ENCODE measurements at regions not wholly inside any gene's neighbourhood (a gene's known extent, or its start where the extent isn't known, plus 50 kb on each side); places are given as distances from the start of the nearest gene placed in this dataset.

DNA sequence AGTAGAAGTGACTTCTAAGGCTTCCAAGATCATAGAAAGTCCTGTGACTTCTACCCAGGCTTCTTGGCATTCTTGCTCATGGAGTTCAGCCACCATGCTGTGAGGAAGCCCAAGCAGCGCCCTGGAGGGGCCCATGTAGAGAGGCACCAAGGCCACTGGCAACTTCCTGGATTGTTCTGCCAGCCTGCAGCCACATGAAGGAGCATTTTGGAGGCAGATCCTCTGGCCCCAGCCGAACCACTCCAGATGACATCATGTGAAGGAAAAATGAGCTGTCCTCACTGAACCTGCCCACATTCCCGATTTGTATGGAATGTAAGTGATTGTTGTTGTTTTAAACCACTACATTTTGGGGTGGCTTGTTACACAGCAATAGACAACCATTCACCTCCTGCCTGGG is 51.5 kb upstream of the MNX1 start:
- peaks cover 2 to 8% (median 6%) of the 10 kb centered on the region in 3 donors for H3K9me3 ChIP-seq (ENCODE audit: control insufficient read depth in 3 of 3, low read length in 3 of 3)
- H3K27me3 ChIP-seq (ENCODE audit: control insufficient read depth in 3 of 3, insufficient read depth in 3 of 3, low read length in 3 of 3) = peaks cover 6 to 12% (median 9%) of the 10 kb centered on the region in 3 donors
- no peaks in the 10 kb centered on the region for H3K36me3 ChIP-seq (ENCODE audit: control insufficient read depth in 3 of 3, insufficient read depth in 3 of 3, low read length in 3 of 3)
- no peak overlapping the region for H3K4me3 ChIP-seq (ENCODE audit: low read length in 3 of 3)
- H3K27ac ChIP-seq (ENCODE audit: low read depth, low read length) = no peak overlapping the region
- H3K9ac ChIP-seq (ENCODE audit: low read depth in 1 of 3, low read length in 3 of 3) = no peak overlapping the region
- no peaks in the 10 kb centered on the region for H3K4me1 ChIP-seq (ENCODE audit: control insufficient read depth in 3 of 3, insufficient read depth in 3 of 3, low read length in 3 of 3)

GRCh38 chr7:157065046-157065445 is 54.6 kb upstream of the MNX1 start:
- H3K9me3 ChIP-seq (ENCODE audit: control insufficient read depth in 3 of 3, low read length in 3 of 3) = peaks cover 2 to 8% (median 6%) of the 10 kb centered on the region in 3 donors

DNA sequence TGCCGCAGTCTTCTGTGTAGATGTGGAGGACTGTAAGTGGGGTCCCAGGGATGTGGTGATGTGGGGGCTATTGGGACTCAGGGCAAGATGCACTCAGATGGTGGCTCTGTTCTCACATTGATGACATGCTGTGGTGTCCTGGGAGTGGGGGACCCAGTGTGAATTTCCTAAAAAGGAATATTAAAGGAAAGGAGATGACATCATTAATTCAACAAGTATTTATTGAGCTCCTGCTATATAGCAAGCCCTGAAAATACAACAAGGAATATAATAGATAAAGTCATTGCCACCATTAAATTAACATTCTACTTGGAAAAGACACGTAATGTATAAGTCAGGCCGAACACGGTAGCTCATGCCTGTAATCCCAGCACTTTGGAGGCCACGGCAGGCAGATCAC is 61.9 kb upstream of the MNX1 start:
- H3K27ac ChIP-seq (ENCODE audit: low read depth, low read length) = no peak overlapping the region
- no peak overlapping the region for H3K9ac ChIP-seq (ENCODE audit: low read depth in 1 of 3, low read length in 3 of 3)
- peaks cover 24 to 28% (median 25%) of the 10 kb centered on the region in 3 donors for H3K27me3 ChIP-seq (ENCODE audit: control insufficient read depth in 3 of 3, insufficient read depth in 3 of 3, low read length in 3 of 3)
- H3K4me3 ChIP-seq (ENCODE audit: low read length in 3 of 3) = no peak overlapping the region
- peaks cover 0 to 3% (median 0%) of the 10 kb centered on the region in 3 donors for H3K9me3 ChIP-seq (ENCODE audit: control insufficient read depth in 3 of 3, low read length in 3 of 3)
- no peaks in the 10 kb centered on the region for H3K36me3 ChIP-seq (ENCODE audit: control insufficient read depth in 3 of 3, insufficient read depth in 3 of 3, low read length in 3 of 3)
- no peaks in the 10 kb centered on the region for H3K4me1 ChIP-seq (ENCODE audit: control insufficient read depth in 3 of 3, insufficient read depth in 3 of 3, low read length in 3 of 3)

More at GRCh38 chr7:157065046-157065445, 54.6 kb upstream of the MNX1 start:
- Histone ChIP-seq H3K36me3 (ENCODE audit: control insufficient read depth in 3 of 3, insufficient read depth in 3 of 3, low read length in 3 of 3) (no peaks in the 10 kb centered on the region), H3K9ac (ENCODE audit: low read depth in 1 of 3, low read length in 3 of 3) (no peak overlapping the region), H3K4me3 (ENCODE audit: low read length in 3 of 3) (no peak overlapping the region), H3K27ac (ENCODE audit: low read depth, low read length) (no peak overlapping the region), H3K4me1 (ENCODE audit: control insufficient read depth in 3 of 3, insufficient read depth in 3 of 3, low read length in 3 of 3) (no peaks in the 10 kb centered on the region), H3K27me3 (ENCODE audit: control insufficient read depth in 3 of 3, insufficient read depth in 3 of 3, low read length in 3 of 3) (no peaks in the 10 kb centered on the region)

DNA sequence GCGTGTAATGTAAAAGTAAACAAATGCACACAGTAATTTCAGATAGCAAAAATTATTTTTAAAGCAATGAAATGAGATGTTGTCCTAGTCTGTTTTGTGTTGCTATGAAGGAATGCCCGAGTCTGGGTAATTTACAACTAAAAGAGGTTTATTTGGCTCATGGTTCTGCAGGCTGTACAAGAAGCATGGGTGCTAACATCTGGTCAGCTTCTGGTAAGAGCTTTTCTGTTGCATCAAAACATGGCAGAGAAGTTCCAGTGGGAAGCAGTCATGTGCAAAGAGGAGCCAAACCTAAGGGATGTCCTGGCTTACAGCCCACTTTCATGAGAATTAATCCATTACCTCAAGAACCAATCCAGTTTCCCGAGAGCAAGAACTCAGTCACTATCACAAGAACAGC is 62.9 kb upstream of the MNX1 start:
- no peak overlapping the region for H3K9ac ChIP-seq (ENCODE audit: low read depth in 1 of 3, low read length in 3 of 3)
- H3K4me1 ChIP-seq (ENCODE audit: control insufficient read depth in 3 of 3, insufficient read depth in 3 of 3, low read length in 3 of 3) = peaks cover 0 to 4% (median 0%) of the 10 kb centered on the region in 3 donors
- no peak overlapping the region for H3K27ac ChIP-seq (ENCODE audit: low read depth, low read length)
- no peak overlapping the region for H3K4me3 ChIP-seq (ENCODE audit: low read length in 3 of 3)
- peaks cover 0 to 3% (median 0%) of the 10 kb centered on the region in 3 donors for H3K9me3 ChIP-seq (ENCODE audit: control insufficient read depth in 3 of 3, low read length in 3 of 3)
- H3K27me3 ChIP-seq (ENCODE audit: control insufficient read depth in 3 of 3, insufficient read depth in 3 of 3, low read length in 3 of 3) = peaks cover 30 to 36% (median 32%) of the 10 kb centered on the region in 3 donors
- no peaks in the 10 kb centered on the region for H3K36me3 ChIP-seq (ENCODE audit: control insufficient read depth in 3 of 3, insufficient read depth in 3 of 3, low read length in 3 of 3)

- Histone ChIP-seq H3K9ac (ENCODE audit: low read depth in 1 of 3, low read length in 3 of 3) (no peak overlapping the region), H3K36me3 (ENCODE audit: control insufficient read depth in 3 of 3, insufficient read depth in 3 of 3, low read length in 3 of 3) (no peaks in the 10 kb centered on the region), H3K9me3 (ENCODE audit: control insufficient read depth in 3 of 3, low read length in 3 of 3) (peaks cover 0 to 3% (median 0%) of the 10 kb centered on the region in 3 donors), H3K4me3 (ENCODE audit: low read length in 3 of 3) (no peak overlapping the region), H3K27ac (ENCODE audit: low read depth, low read length) (no peak overlapping the region), H3K4me1 (ENCODE audit: control insufficient read depth in 3 of 3, insufficient read depth in 3 of 3, low read length in 3 of 3) (peaks cover 0 to 5% (median 0%) of the 10 kb centered on the region in 3 donors), H3K27me3 (ENCODE audit: control insufficient read depth in 3 of 3, insufficient read depth in 3 of 3, low read length in 3 of 3) (peaks cover 34 to 36% (median 36%) of the 10 kb centered on the region in 3 donors)
Measured at GRCh38 chr7:157073949-157074624, 63.6 kb upstream of the MNX1 start.

GRCh38 chr7:157076466-157076865 is 62.3 kb upstream of the UBE3C start:
- peaks cover 0 to 5% (median 0%) of the 10 kb centered on the region in 3 donors for H3K4me1 ChIP-seq (ENCODE audit: control insufficient read depth in 3 of 3, insufficient read depth in 3 of 3, low read length in 3 of 3)
- H3K9me3 ChIP-seq (ENCODE audit: control insufficient read depth in 3 of 3, low read length in 3 of 3) = peaks cover 0 to 3% (median 0%) of the 10 kb centered on the region in 3 donors
- H3K36me3 ChIP-seq (ENCODE audit: control insufficient read depth in 3 of 3, insufficient read depth in 3 of 3, low read length in 3 of 3) = no peaks in the 10 kb centered on the region
- no peak overlapping the region for H3K9ac ChIP-seq (ENCODE audit: low read depth in 1 of 3, low read length in 3 of 3)
- no peak overlapping the region for H3K4me3 ChIP-seq (ENCODE audit: low read length in 3 of 3)
- H3K27ac ChIP-seq (ENCODE audit: low read depth, low read length) = no peak overlapping the region
- peaks cover 45 to 48% (median 46%) of the 10 kb centered on the region in 3 donors for H3K27me3 ChIP-seq (ENCODE audit: control insufficient read depth in 3 of 3, insufficient read depth in 3 of 3, low read length in 3 of 3)

DNA sequence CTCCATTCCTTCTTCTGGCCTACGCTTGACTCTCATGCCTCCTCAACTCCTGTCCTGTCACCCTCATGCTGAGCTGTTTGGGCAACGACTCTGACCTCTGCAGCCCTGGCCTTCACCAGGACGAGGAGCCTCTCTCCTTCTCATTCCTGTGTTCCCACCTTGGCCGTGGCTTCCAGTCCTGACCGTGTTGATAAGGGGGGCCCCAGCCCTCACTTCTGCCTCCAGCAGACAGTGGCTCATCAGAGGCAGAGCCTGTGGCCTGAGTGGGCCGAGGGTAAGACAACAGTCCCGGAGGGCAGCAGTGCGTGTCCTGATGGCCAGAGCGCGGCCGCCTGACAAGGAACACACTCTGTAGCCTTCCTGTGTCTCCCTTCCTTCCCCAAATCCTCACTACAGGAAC is 61.7 kb upstream of the UBE3C start:
- Histone ChIP-seq H3K4me1 (ENCODE audit: control insufficient read depth in 3 of 3, insufficient read depth in 3 of 3, low read length in 3 of 3) (peaks cover 0 to 5% (median 0%) of the 10 kb centered on the region in 3 donors), H3K27me3 (ENCODE audit: control insufficient read depth in 3 of 3, insufficient read depth in 3 of 3, low read length in 3 of 3) (peaks cover 42 to 53% (median 46%) of the 10 kb centered on the region in 3 donors), H3K4me3 (ENCODE audit: low read length in 3 of 3) (no peak overlapping the region), H3K9me3 (ENCODE audit: control insufficient read depth in 3 of 3, low read length in 3 of 3) (no peaks in the 10 kb centered on the region), H3K27ac (ENCODE audit: low read depth, low read length) (no peak overlapping the region), H3K36me3 (ENCODE audit: control insufficient read depth in 3 of 3, insufficient read depth in 3 of 3, low read length in 3 of 3) (no peaks in the 10 kb centered on the region), H3K9ac (ENCODE audit: low read depth in 1 of 3, low read length in 3 of 3) (no peak overlapping the region)

DNA sequence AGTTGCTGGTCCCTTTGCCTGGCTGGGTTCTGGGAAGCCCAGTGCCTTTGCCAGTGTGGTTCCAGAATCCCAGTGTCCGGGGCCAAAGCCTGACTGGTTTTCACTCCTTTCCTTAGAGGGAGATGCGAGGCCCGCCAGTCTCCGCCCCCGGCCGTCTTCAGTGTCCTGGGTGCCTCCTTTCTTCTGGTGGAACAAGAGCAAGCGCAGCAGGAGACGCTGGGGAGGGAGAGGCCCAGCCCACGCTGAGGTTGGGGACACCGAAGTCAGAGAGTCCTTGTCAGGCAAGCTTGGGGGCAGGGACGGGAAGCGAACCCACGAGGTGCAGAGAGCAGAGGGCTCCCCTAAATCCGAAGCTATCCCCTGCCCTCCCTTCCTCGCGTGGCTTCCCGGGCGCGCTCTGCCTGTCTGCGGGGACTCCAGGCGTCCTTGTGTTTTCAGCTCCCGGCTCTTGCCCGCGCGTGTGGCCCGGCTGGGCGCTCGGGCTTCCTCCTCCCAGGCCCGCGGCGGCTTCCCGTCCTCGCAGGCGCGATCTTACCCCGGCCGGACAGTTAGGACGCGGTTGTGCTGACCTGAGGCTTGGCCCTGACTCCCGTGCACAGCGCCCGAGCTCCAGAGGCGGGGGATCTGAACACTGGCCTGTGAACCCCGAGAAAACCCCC is 60.6 kb upstream of the UBE3C start:
- no peak overlapping the region for H3K27ac ChIP-seq (ENCODE audit: low read depth, low read length)
- H3K4me3 ChIP-seq (ENCODE audit: low read length in 3 of 3) = no peak overlapping the region
- H3K9ac ChIP-seq (ENCODE audit: low read depth in 1 of 3, low read length in 3 of 3) = no peak overlapping the region
- peaks cover 0 to 2% (median under 1%) of the 10 kb centered on the region in 3 donors for H3K9me3 ChIP-seq (ENCODE audit: control insufficient read depth in 3 of 3, low read length in 3 of 3)
- H3K27me3 ChIP-seq (ENCODE audit: control insufficient read depth in 3 of 3, insufficient read depth in 3 of 3, low read length in 3 of 3) = peaks cover 39 to 53% (median 46%) of the 10 kb centered on the region in 3 donors
- no peaks in the 10 kb centered on the region for H3K36me3 ChIP-seq (ENCODE audit: control insufficient read depth in 3 of 3, insufficient read depth in 3 of 3, low read length in 3 of 3)
- peaks cover 0 to 5% (median 0%) of the 10 kb centered on the region in 3 donors for H3K4me1 ChIP-seq (ENCODE audit: control insufficient read depth in 3 of 3, insufficient read depth in 3 of 3, low read length in 3 of 3)

- Histone ChIP-seq H3K4me3 (ENCODE audit: low read length in 3 of 3) (no peak overlapping the region), H3K27ac (ENCODE audit: low read depth, low read length) (no peak overlapping the region), H3K9ac (ENCODE audit: low read depth in 1 of 3, low read length in 3 of 3) (no peak overlapping the region), H3K36me3 (ENCODE audit: control insufficient read depth in 3 of 3, insufficient read depth in 3 of 3, low read length in 3 of 3) (no peaks in the 10 kb centered on the region), H3K4me1 (ENCODE audit: control insufficient read depth in 3 of 3, insufficient read depth in 3 of 3, low read length in 3 of 3) (peaks cover 0 to 5% (median 0%) of the 10 kb centered on the region in 3 donors), H3K9me3 (ENCODE audit: control insufficient read depth in 3 of 3, low read length in 3 of 3) (peaks cover 0 to 7% (median 2%) of the 10 kb centered on the region in 3 donors), H3K27me3 (ENCODE audit: control insufficient read depth in 3 of 3, insufficient read depth in 3 of 3, low read length in 3 of 3) (peaks cover 36 to 51% (median 46%) of the 10 kb centered on the region in 3 donors)
Measured at GRCh38 chr7:157079116-157079515, 59.6 kb upstream of the UBE3C start.

All from skeletal muscle tissue (tissue), 3 donors.